NCI-H748 treated with DMSO at 0.1 percent for 48 hours (cell line): ENCODE measurements at regions not wholly inside any gene's neighbourhood (a gene's known extent, or its start where the extent isn't known, plus 50 kb on each side); places are given as distances from the start of the nearest gene placed in this dataset.
"Not testable (repeated sequence)": the region's sequence is repeated elsewhere in the genome, so short reads cannot be mapped to it uniquely, and the experiment has no call there.

Experiments
- DNase-seq: peaks from one replicate; lab custom pipeline; 2025; lab: John Stamatoyannopoulos, UW

GRCh38 chr2:21332993-21333625, 209.3 kb downstream of the TDRD15 start:
- DNase-seq, result peak; percentile 67

DNA sequence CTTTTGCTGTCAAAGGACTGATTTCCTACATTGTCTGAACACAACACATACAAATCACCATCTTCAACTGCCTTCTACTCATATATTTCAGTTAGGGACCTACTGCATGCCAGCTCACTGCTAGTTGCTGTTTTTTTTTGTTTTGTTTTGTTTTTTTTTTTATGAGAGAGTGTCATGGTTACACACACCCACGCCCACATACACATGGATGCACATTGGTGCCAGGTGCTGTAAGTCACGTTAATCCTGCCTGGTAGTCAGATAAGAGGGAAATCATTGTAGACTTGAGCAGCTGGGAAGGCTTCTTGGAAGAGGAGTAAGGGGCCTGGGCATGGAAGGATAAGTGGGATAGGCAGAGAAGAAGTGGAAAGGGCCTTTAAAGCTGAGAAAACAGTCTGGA, 209.9 kb downstream of the TDRD15 start:
- peak; percentile 70 for DNase-seq

DNA sequence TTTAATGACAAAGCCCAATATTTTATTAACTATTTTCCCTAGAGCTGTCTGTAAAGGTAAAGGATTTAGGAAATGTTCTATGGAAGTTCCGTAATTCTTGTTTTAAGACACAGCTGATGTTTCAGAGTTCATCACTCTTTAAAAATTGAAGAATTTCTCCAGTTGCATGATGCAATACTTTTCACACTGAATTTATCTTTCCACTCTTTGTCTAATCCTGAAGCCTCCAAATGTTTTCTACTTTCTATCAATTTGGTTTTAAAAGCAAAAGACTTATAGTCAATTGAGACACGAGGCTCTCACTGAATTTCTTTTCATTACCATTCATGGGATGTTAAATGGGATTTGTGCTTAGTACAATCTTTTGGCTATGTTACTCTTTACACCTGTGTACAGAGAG, 223.2 kb downstream of the TDRD15 start:
- DNase-seq, result no peak

- DNase-seq, result no peak
Observed at GRCh38 chr2:21353879-21354679, 230.3 kb downstream of the TDRD15 start.

- DNase-seq, result no peak
Observed at GRCh38 chr2:21356086-21356856, 232.5 kb downstream of the TDRD15 start.

- DNase-seq, result no peak
Observed at GRCh38 chr2:21356857-21357255, 233.1 kb downstream of the TDRD15 start.

DNA sequence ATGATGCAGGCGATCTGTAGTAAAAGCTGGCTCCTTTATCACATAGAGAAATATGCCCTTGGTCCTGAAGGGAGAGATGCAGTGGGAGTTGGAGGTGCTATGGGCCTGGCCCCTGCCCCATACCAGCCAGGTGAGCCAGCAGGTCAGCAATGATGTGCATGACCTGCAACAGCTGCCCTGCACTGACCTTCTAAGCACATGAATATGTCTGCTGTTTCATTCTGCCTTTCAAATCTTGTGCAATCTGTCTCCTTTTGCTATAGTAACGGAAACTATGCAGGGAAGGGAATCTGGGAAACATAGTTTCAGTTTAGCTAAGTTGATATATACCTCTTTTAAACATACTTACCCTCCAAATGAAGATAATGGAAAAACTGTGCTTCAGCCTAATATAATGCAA, 235.2 kb downstream of the TDRD15 start:
- no peak for DNase-seq

DNA sequence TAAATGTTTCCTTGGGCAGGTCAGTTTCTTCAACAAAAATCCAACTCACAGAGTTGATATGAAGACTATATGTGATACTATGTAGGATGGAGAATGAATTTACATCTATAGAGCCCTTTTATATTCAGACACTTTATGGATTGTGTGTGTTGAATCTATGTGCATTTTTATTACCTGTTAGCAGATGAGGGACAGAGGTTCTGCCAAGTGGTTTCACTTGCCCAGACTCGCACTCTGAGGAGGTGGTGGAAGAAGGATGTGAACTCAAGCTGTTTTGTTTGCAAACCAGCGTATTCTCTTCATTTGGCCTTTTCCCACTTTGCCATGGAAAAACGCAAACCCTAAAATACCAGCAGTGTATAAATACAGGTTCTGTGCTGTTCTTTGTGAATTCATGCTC, 237.6 kb downstream of the TDRD15 start:
- DNase-seq, result no peak

DNA sequence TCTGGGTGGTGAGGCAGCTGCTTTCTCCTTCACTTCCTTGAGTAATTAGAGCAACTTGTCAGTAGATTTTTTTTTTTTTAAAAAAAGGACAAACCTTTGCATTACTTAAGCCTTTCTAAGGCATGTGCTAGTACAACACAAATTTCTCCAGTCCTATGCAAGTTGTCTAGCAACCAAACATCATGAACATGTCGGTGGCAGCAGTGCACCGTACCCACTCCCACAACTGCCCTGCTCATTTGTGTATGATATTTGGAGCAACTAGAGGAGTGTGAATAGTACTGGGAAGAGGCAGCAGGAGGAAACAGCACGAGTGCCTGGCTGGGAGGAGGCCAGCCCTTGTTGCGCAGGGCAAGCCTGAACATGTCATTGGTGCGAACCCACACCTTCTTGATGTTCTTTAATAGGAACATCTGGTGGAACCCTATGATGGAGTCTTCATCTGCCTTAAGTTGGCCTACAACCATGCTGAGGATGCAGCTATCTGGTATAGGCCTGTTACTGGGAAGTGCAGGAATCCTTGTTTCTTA, 238.3 kb downstream of the TDRD15 start:
- no peak for DNase-seq

DNA sequence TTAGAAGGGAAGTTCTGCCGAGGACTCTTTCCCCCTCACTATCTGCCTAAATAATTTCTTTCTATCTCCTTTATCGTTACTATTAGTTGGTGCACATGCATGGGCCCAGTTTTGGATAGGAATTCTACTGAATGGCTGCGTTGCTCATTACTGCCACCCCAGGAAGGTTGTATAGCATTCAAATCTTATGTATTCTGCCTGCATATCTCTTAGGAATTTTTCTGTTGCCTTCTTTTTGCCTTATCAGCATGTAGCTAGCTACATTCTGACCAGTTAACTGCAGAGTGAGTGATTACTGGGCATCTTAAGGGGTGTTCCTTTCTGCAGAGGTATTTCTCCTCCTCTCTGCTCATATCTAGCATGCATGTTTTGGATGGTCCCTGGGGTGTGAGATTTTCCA, 239.6 kb downstream of the TDRD15 start:
- no peak for DNase-seq

DNA sequence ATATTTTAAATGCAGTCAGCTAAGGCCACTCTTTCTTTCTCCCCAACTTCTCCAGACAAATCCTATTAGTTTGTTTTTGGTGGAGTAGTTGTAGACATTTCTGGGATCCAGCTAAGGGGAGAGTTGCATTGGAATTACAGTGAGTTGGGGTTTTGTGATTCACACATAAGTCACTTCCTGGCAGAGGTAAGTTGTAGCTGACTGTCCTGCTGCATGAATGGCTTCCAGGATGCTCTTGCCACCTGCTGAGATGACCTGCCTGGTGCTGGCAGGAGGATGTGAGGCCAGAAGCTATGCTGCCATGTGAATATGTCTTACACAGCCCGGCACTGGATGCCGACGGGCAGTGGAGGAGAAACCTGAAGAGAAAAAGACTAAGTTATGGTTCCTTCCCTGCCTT, 243.7 kb downstream of the TDRD15 start:
- DNase-seq, result no peak

DNA sequence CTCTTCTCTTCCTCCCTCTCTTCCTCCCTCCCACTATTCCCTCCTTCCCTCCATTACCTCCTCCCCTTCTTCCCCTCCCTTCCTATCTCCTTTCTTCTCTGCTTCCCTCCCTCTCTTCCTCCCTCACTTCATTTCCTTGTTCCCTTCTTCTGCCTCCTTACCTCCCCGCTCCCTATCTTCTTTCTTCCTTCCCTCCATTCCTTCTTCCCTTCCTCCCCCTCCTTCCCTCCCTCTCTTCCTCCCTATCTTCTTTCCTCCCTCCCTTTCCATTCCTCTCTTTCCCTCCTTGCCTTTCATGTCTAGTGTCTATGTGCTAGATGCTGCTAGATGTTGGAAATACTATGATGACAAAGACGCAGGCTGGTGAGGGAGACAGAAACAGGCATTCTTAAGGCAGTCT, 246.0 kb downstream of the TDRD15 start:
- DNase-seq, result no peak

DNA sequence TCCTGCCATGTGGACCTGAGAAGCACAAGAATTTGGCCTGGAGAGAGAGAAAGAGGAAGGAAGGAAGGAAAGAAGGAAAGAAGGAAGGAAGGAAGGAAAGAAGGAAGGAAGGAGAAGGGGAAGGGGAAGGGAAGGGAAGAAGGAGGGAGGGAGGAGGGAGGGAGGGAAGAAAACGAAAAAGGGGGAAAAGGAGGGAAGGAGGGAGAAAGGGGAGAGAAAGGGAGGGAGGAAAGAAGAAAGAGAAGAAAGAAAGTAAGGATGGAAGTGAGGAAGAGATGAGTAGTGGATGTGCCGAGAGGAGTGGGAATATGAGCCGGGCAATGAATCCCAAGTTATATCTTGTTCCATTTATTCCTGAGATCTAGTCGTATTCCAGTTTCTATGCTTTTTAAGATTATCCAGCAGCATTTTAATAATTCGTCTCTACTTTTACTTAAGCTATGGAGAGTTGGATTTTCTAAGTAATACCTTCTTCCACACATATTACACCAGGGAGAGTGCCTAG, 247.8 kb downstream of the TDRD15 start:
- no peak for DNase-seq

- DNase-seq, result peak; percentile 21
Observed at GRCh38 chr2:21372654-21373053, 248.9 kb downstream of the TDRD15 start.

DNA sequence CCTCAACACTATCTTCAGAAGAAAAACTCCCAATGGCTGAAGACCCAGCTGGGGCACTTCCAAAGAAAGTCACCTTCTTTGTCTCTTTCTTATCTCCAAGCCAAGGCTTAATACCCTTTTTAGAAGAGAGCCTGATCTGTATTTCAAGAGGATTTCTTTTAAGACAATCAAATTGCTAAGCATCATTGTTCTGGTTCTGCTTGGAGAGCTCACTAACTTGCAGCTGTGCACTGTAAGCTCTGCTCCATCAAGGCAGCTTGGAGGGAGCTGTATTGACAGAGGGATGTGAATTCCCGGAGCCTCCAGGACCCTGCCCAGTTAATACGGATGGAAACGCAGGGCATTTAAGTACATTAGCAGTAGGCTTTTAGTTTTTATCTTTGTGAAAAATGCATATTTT, 253.1 kb downstream of the TDRD15 start:
- DNase-seq, result no peak

DNA sequence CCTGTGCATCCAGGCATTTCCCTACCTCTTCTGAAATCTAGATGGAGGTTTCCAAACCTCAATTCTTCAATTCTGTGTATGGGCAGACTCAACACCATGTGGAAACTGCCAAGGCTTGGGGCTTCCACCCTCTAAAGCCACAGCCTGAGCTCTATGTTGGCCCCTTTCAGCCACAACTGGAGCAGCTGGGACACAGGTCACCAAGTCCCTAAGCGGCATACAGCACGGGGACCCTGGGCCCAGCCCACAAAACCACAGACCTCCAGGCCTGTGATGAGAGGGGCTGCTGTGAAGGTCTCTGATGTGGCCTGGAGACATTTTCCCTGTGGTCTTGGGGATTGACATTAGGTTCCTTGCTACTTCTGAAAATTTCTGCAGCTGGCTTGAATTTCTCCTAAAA, 255.4 kb downstream of the TDRD15 start:
- no peak for DNase-seq

- DNase-seq, result not testable (repeated sequence)
Observed at GRCh38 chr2:21379668-21380067, 255.9 kb downstream of the TDRD15 start.

- peak; percentile 2 for DNase-seq
Observed at GRCh38 chr2:21381421-21381820, 257.7 kb downstream of the TDRD15 start.

- DNase-seq, result no peak
Observed at GRCh38 chr2:21382701-21383520, 259.1 kb downstream of the TDRD15 start.

DNA sequence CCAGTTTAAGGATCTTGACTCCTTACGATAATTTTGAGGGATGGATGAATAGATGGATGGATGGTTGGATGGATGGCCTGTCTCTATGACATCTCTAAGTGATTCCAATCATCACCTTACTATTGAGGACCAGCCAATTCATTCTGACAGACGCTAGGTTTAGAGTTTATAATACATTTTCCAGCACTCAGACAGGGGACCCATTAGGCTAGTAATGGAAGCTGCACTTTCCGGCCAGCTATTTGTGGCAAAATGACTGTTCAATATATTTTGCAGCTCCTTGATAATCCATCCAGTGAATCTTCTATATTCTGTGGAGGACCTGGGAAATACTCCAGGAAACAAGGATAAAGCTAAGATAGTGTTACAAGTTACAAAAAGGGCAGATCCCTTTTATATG, 262.9 kb downstream of the TDRD15 start:
- no peak for DNase-seq

- no peak for DNase-seq
Observed at GRCh38 chr2:21392649-21393048, 268.9 kb downstream of the TDRD15 start.

- no peak for DNase-seq
Observed at GRCh38 chr2:21393173-21393572, 269.4 kb downstream of the TDRD15 start.
